Left ventricle myocardium inferior (tissue), 1 donor: ENCODE measurements at regions not wholly inside any gene's neighbourhood (a gene's known extent, or its start where the extent isn't known, plus 50 kb on each side); places are given as distances from the start of the nearest gene placed in this dataset.

ENCODE experiments used
- DNase-seq: peaks from one replicate; pipeline ENCODE4 v3.0.0-alpha.2; 2020
- H3K27ac ChIP-seq: fragments of 200-600 bp; replicated peaks from 2 replicates; pipeline ENCODE4 v1.8.0; 2021
- H3K27me3 ChIP-seq: fragments of 200-600 bp; 2 replicates; pipeline ENCODE4 v1.8.0; 2021; ENCODE audit warnings: low read depth
- H3K36me3 ChIP-seq: fragments of 200-600 bp; 2 replicates; pipeline ENCODE4 v1.8.0; 2021
- H3K4me1 ChIP-seq: fragments of 200-600 bp; 2 replicates; pipeline ENCODE4 v1.8.0; 2021
- H3K4me3 ChIP-seq: fragments of 200-600 bp; 2 replicates; pipeline ENCODE4 v1.8.0; 2021; ENCODE audit warnings: mild to moderate bottlenecking, moderate library complexity
- H3K9me3 ChIP-seq: fragments of 200-600 bp; replicated peaks from 2 replicates; pipeline ENCODE4 v1.8.0; 2021
- intact Hi-C: fragments of 100-400 bp; cut with micrococcal nuclease; formaldehyde crosslinking; loops from one replicate; pipeline ENCODE4 v1.11.0; 2022
- TF ChIP-seq, protein P1 (sequence below): fragments of 200-600 bp; IDR thresholded peaks from 2 replicates; pipeline ENCODE4 v1.8.0; 2021; ENCODE audit warnings: antibody characterized with exemption, mild to moderate bottlenecking, borderline replicate concordance
- donor health status: DM: no; HTN: yes; CAD: no; lungs with severe emphysema.

DNA sequence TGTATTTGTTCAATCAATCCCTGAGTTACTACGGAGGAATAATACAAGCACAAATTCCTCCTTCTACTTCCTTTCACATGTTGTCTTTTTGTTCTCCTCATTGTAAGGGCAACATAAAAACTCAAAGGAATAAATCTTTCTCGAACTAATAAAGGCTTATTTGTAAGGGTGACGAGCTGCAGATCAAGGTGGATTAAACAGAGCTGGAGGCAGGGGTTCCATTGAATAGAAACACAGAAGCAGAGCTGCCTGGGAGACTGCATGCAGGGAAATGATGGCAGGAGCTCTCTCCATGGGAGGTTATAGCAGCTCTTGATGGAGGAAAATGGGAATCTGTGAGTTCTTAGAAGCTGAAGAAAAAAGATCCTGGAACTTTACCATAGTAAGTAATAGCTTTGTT, 160.2 kb downstream of the CYYR1 start:
- intact Hi-C loops, result no loop called here
- H3K4me1 ChIP-seq, result no peaks in the 10 kb centered on the region
- TF ChIP-seq, protein P1, sequence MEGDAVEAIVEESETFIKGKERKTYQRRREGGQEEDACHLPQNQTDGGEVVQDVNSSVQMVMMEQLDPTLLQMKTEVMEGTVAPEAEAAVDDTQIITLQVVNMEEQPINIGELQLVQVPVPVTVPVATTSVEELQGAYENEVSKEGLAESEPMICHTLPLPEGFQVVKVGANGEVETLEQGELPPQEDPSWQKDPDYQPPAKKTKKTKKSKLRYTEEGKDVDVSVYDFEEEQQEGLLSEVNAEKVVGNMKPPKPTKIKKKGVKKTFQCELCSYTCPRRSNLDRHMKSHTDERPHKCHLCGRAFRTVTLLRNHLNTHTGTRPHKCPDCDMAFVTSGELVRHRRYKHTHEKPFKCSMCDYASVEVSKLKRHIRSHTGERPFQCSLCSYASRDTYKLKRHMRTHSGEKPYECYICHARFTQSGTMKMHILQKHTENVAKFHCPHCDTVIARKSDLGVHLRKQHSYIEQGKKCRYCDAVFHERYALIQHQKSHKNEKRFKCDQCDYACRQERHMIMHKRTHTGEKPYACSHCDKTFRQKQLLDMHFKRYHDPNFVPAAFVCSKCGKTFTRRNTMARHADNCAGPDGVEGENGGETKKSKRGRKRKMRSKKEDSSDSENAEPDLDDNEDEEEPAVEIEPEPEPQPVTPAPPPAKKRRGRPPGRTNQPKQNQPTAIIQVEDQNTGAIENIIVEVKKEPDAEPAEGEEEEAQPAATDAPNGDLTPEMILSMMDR, result no peak

DNA sequence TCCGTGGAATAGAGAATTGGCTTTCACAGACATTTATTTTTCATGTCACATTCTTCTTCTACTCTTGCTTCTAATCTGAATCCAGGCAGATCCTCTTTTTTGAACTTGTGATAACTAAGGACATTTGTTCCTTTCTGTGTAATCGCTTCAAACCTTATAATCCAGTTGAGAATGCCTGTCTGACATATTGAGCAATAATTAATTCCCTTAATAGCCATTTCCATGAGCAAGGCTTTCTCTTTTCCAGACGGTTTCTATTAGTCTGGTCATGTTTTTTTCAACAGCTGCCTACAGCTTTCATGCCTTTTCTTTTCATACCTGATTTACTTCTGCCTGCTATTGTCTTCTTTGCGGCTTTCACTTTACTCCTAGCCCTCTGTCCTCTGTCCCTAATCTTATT, 163.4 kb downstream of the CYYR1 start:
- Histone ChIP-seq H3K9me3 (no peaks in the 10 kb centered on the region), H3K27me3 (no peaks in the 10 kb centered on the region), H3K27ac (no peak overlapping the region), H3K4me3 (no peak overlapping the region), H3K36me3 (no peaks in the 10 kb centered on the region), H3K4me1 (peaks cover 13% of the 10 kb centered on the region)
- TF ChIP-seq, protein P1, result no peak
- intact Hi-C loops, result no loop called here
- DNase-seq, result no peak

More for the DNA sequence above, 160.2 kb downstream of the CYYR1 start:
- no peaks in the 10 kb centered on the region for H3K27me3 ChIP-seq
- H3K9me3 ChIP-seq, result no peaks in the 10 kb centered on the region
- H3K4me3 ChIP-seq, result no peak overlapping the region
- no peaks in the 10 kb centered on the region for H3K36me3 ChIP-seq
- DNase-seq, result no peak
- no peak overlapping the region for H3K27ac ChIP-seq

DNA sequence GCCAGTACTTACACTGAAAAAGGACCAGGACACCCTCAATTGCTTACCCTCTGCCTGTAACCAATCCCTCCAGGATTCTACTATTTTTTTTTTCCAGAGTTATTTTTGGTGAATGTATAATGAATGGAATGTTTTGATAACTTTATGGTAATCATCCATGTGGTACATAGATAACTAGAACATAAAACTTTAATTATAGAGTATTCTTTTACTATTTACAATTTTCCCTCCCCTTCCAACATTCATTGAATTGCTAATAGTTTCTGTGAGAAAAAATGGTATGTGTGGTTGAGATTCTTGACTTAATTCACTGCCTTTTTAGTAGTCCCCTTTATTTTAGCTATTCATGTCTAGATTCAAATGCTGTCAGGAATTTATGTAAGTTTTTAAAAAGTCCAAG, 164.6 kb downstream of the CYYR1 start:
- Histone ChIP-seq H3K27ac (no peak overlapping the region), H3K9me3 (no peaks in the 10 kb centered on the region), H3K36me3 (no peaks in the 10 kb centered on the region), H3K27me3 (no peaks in the 10 kb centered on the region), H3K4me1 (peaks cover 13% of the 10 kb centered on the region), H3K4me3 (no peak overlapping the region)
- TF ChIP-seq, protein P1, result no peak
- intact Hi-C loops, result no loop called here
- DNase-seq, result no peak

DNA sequence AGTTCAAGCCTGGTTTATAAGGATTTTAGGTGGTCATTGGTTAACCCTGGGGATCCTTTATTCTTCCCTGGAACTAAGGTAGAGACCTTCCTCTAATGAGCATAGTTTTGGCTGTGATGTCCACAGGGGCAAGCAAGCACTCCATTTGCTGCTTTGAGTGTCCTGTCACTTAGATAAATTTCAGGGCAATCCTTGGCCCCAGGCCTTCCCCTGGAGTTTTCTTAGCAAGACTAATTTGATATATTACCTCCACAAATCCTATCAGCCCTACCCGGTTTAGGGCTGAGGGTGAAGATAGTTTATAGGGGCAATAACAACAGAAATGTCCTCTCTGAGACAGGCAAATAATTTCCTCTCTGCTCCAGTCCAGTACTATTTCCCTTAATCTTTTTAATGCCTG, 166.6 kb downstream of the CYYR1 start:
- H3K9me3 ChIP-seq, result no peaks in the 10 kb centered on the region
- DNase-seq, result no peak
- H3K4me3 ChIP-seq, result no peak overlapping the region
- intact Hi-C loops, result no loop called here
- no peaks in the 10 kb centered on the region for H3K36me3 ChIP-seq
- peaks cover 13% of the 10 kb centered on the region for H3K4me1 ChIP-seq
- no peaks in the 10 kb centered on the region for H3K27me3 ChIP-seq
- no peak overlapping the region for H3K27ac ChIP-seq
- TF ChIP-seq, protein P1, result no peak

DNA sequence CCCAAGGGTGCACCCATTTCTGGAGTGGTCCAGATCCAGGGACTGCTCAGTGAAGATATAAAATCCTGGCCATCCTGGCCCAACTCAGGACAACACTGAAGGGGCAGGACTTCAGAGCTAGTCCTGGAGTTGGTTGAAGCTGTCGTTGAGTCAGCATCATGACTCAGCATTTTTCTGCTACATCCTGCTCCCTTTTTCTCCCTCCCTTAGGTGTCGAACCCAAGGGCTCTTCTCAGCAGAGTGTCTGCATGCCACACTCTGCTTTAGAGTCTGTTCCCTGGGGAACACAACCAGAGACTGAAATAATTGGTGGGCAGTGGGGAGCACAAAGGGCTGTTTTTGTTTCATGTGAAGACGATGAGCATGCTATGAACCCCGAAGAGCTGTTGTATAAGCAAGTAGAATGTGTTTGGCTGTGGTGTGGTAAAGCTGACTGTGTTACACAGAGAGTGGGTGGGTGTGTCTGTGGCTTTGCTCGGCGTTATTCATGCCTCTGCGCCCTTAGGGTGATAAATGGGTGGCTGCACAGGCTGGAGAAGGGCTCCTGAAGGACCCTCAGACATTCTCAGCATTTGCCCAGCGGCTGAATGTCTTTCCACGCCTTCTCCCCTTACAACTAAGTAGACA, 167.2 kb downstream of the CYYR1 start:
- H3K4me1 ChIP-seq, result peaks cover 13% of the 10 kb centered on the region
- no peak overlapping the region for H3K27ac ChIP-seq
- DNase-seq, result no peak
- H3K36me3 ChIP-seq, result no peaks in the 10 kb centered on the region
- TF ChIP-seq, protein P1, result no peak
- intact Hi-C loops, result no loop called here
- peaks cover 2% of the 10 kb centered on the region for H3K9me3 ChIP-seq
- H3K4me3 ChIP-seq, result no peak overlapping the region
- H3K27me3 ChIP-seq, result no peaks in the 10 kb centered on the region
